ENCODE measurements at regions not wholly inside any gene's neighbourhood (a gene's known extent, or its start where the extent isn't known, plus 50 kb on each side); places are given as distances from the start of the nearest gene placed in this dataset.

DNA sequence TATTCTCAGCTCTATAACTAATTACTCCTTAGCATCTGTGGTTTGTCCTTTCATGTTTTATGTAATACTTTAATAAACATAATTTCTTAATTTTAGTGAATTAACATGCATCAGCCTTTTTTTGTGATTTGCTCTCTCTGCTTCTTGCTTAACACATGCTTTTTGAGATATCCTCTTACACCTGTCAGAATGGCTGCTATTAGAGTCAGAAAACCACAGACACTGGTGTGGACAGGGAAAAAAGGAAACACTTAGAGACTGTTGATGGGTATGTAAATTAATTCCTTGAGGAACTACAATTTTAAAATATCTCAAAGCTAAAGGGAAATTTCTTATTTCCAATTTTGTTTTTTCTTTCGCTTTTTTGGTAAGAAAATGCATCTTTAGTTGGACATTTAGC is 549.0 kb downstream of the ZNF804A start:
- no peaks in the 10 kb centered on the region for H3K4me1 Mint-ChIP-seq (ENCODE audit: low read depth, unreplicated experiment)
- Histone ChIP-seq H3K9ac (ENCODE audit: low read length) (no peak overlapping the region), H3K4me1 (ENCODE audit: insufficient read depth, low read length) (no peaks in the 10 kb centered on the region), H2AFZ (ENCODE audit: low read depth, low read length) (no peak overlapping the region), H3K27ac (ENCODE audit: low read depth, low read length) (no peak overlapping the region), H4K20me1 (ENCODE audit: insufficient read depth, low read length) (no peaks in the 10 kb centered on the region), H3K4me3 (ENCODE audit: insufficient read depth, low read depth, low read length) (no peak overlapping the region), H3K27me3 (ENCODE audit: insufficient read depth, low read length) (no peaks in the 10 kb centered on the region), H3K36me3 (ENCODE audit: insufficient read depth, low read length) (no peaks in the 10 kb centered on the region), H3K4me2 (ENCODE audit: low read length) (no peak overlapping the region), H3K79me2 (ENCODE audit: insufficient read depth, low read length) (no peaks in the 10 kb centered on the region), H3K9me3 (ENCODE audit: insufficient read depth, low read depth, low read length) (no peaks in the 10 kb centered on the region)
- FAIRE-seq (no peak), DNase-seq (ENCODE audit: low read depth) (no peak)
- no peaks in the 10 kb centered on the region for H3K27me3 Mint-ChIP-seq (ENCODE audit: low read depth, unreplicated experiment)
- no peak overlapping the region for H3K27ac Mint-ChIP-seq (ENCODE audit: unreplicated experiment)
- no peak for TF ChIP-seq EZH2 (IDR thresholded peaks at IDR 0.05; ENCODE audit: insufficient read depth, low read length)
- TF ChIP-seq, protein P1, sequence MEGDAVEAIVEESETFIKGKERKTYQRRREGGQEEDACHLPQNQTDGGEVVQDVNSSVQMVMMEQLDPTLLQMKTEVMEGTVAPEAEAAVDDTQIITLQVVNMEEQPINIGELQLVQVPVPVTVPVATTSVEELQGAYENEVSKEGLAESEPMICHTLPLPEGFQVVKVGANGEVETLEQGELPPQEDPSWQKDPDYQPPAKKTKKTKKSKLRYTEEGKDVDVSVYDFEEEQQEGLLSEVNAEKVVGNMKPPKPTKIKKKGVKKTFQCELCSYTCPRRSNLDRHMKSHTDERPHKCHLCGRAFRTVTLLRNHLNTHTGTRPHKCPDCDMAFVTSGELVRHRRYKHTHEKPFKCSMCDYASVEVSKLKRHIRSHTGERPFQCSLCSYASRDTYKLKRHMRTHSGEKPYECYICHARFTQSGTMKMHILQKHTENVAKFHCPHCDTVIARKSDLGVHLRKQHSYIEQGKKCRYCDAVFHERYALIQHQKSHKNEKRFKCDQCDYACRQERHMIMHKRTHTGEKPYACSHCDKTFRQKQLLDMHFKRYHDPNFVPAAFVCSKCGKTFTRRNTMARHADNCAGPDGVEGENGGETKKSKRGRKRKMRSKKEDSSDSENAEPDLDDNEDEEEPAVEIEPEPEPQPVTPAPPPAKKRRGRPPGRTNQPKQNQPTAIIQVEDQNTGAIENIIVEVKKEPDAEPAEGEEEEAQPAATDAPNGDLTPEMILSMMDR (IDR thresholded peaks at IDR 0.05; ENCODE audit: insufficient read depth, low read depth, low read length), result no peak
- H3K4me3 Mint-ChIP-seq (ENCODE audit: unreplicated experiment), result no peak overlapping the region
- no peaks in the 10 kb centered on the region for H3K36me3 Mint-ChIP-seq (ENCODE audit: low read depth, unreplicated experiment)
- H3K9me3 Mint-ChIP-seq (ENCODE audit: unreplicated experiment), result no peaks in the 10 kb centered on the region

DNA sequence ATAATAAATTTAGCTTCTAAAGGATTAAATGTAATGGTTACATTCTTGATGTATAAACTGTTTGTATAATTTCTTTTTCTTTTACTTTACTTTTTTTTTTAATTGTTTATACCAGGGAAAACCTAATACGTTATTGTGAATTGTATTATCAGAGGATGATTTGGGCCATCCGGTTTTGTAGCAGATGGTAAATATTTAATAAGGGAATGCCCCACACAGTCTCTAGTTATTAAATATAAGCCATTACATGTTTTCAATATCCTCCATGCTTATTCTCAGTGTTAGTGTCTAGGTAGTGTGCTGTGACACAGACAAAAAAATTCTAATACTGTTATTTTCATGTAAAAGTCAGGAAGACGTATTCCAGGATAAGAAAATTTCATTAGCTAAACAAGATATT is 553.9 kb downstream of the ZNF804A start:
- H3K27ac Mint-ChIP-seq (ENCODE audit: unreplicated experiment), result no peak overlapping the region
- no peak overlapping the region for H3K4me3 ChIP-seq (ENCODE audit: insufficient read depth, low read depth, low read length)

DNA sequence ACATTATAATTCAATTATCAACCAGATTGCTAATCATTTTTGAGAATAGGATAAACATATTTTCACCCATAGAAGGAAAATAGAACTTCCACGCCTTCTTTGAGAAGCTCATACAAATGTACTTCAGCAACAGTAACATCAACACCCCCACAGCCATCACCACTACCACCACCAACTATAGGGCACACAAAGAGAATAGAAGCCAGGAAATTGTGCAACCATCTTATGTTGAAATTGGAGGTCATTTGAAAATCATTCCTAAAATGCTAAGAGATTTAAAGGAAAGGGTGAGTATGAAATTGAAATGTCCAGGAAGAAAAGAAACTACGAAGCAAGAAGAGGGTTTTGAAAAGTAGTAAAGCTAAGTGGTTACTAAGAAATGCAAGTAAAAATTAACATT is 563.4 kb downstream of the ZNF804A start:
- H3K27me3 Mint-ChIP-seq (ENCODE audit: low read depth, unreplicated experiment), result no peaks in the 10 kb centered on the region
- DNase-seq (ENCODE audit: low read depth) (no peak), FAIRE-seq (no peak)
- no peaks in the 10 kb centered on the region for H3K79me2 ChIP-seq (ENCODE audit: insufficient read depth, low read length)
- no peaks in the 10 kb centered on the region for H4K20me1 ChIP-seq (ENCODE audit: insufficient read depth, low read length)
- no peak for TF ChIP-seq EZH2 (IDR thresholded peaks at IDR 0.05; ENCODE audit: insufficient read depth, low read length)
- TF ChIP-seq, protein P1 (IDR thresholded peaks at IDR 0.05; ENCODE audit: insufficient read depth, low read depth, low read length), result no peak
- H3K27me3 ChIP-seq (ENCODE audit: insufficient read depth, low read length), result no peaks in the 10 kb centered on the region
- H2AFZ ChIP-seq (ENCODE audit: low read depth, low read length), result no peak overlapping the region
- no peaks in the 10 kb centered on the region for H3K36me3 Mint-ChIP-seq (ENCODE audit: low read depth, unreplicated experiment)
- no peak overlapping the region for H3K27ac ChIP-seq (ENCODE audit: low read depth, low read length)
- H3K4me3 Mint-ChIP-seq (ENCODE audit: unreplicated experiment), result no peak overlapping the region
- H3K9me3 ChIP-seq (ENCODE audit: insufficient read depth, low read depth, low read length), result no peaks in the 10 kb centered on the region
- no peaks in the 10 kb centered on the region for H3K9me3 Mint-ChIP-seq (ENCODE audit: unreplicated experiment)
- H3K4me1 Mint-ChIP-seq (ENCODE audit: low read depth, unreplicated experiment), result no peaks in the 10 kb centered on the region
- no peak overlapping the region for H3K4me3 ChIP-seq (ENCODE audit: insufficient read depth, low read depth, low read length)
- H3K4me2 ChIP-seq (ENCODE audit: low read length), result no peak overlapping the region
- H3K4me1 ChIP-seq (ENCODE audit: insufficient read depth, low read length), result no peaks in the 10 kb centered on the region
- H3K9ac ChIP-seq (ENCODE audit: low read length), result no peak overlapping the region
- H3K36me3 ChIP-seq (ENCODE audit: insufficient read depth, low read length), result no peaks in the 10 kb centered on the region
- no peak overlapping the region for H3K27ac Mint-ChIP-seq (ENCODE audit: unreplicated experiment)

More for the DNA sequence above, 553.9 kb downstream of the ZNF804A start:
- no peaks in the 10 kb centered on the region for H3K4me1 Mint-ChIP-seq (ENCODE audit: low read depth, unreplicated experiment)
- FAIRE-seq (no peak), DNase-seq (ENCODE audit: low read depth) (no peak)
- Histone ChIP-seq H3K4me2 (ENCODE audit: low read length) (no peak overlapping the region), H3K9me3 (ENCODE audit: insufficient read depth, low read depth, low read length) (no peaks in the 10 kb centered on the region), H3K36me3 (ENCODE audit: insufficient read depth, low read length) (no peaks in the 10 kb centered on the region), H4K20me1 (ENCODE audit: insufficient read depth, low read length) (no peaks in the 10 kb centered on the region), H3K4me1 (ENCODE audit: insufficient read depth, low read length) (no peaks in the 10 kb centered on the region), H3K79me2 (ENCODE audit: insufficient read depth, low read length) (no peaks in the 10 kb centered on the region), H2AFZ (ENCODE audit: low read depth, low read length) (no peak overlapping the region), H3K27ac (ENCODE audit: low read depth, low read length) (no peak overlapping the region), H3K27me3 (ENCODE audit: insufficient read depth, low read length) (no peaks in the 10 kb centered on the region), H3K9ac (ENCODE audit: low read length) (no peak overlapping the region)
- no peaks in the 10 kb centered on the region for H3K9me3 Mint-ChIP-seq (ENCODE audit: unreplicated experiment)
- TF ChIP-seq, protein P1 (IDR thresholded peaks at IDR 0.05; ENCODE audit: insufficient read depth, low read depth, low read length), result no peak
- no peak for TF ChIP-seq EZH2 (IDR thresholded peaks at IDR 0.05; ENCODE audit: insufficient read depth, low read length)
- H3K27me3 Mint-ChIP-seq (ENCODE audit: low read depth, unreplicated experiment), result no peaks in the 10 kb centered on the region
- no peak overlapping the region for H3K4me3 Mint-ChIP-seq (ENCODE audit: unreplicated experiment)
- no peaks in the 10 kb centered on the region for H3K36me3 Mint-ChIP-seq (ENCODE audit: low read depth, unreplicated experiment)
